Trophoblast cell (in vitro differentiated cells and primary cell): ENCODE measurements at regions not wholly inside any gene's neighbourhood (a gene's known extent, or its start where the extent isn't known, plus 50 kb on each side); places are given as distances from the start of the nearest gene placed in this dataset.

Experiments
- DNase-seq, 2 donors: peaks; one replicate each; pipeline ENCODE4 v3.0.0-alpha.2; 2016
- H2AFZ ChIP-seq: 2 replicates; pipeline ENCODE4 v1.6.1; 2013; ENCODE audit warnings: low read length, moderate library complexity, mild to moderate bottlenecking; ENCODE audit not compliant: insufficient read depth, poor library complexity
- H2AK5ac ChIP-seq: 2 replicates; pipeline ENCODE4 v1.6.1; 2013; ENCODE audit warnings: mild to moderate bottlenecking, low read length
- H2BK120ac ChIP-seq: 2 replicates; pipeline ENCODE4 v1.6.1; 2013; ENCODE audit warnings: low read length, mild to moderate bottlenecking, moderate library complexity; ENCODE audit not compliant: insufficient read depth, poor library complexity
- H2BK12ac ChIP-seq: 2 replicates; pipeline ENCODE4 v1.6.1; 2013; ENCODE audit warnings: mild to moderate bottlenecking, low read length, moderate library complexity
- H2BK5ac ChIP-seq: 2 replicates; pipeline ENCODE4 v1.6.1; 2013; ENCODE audit warnings: low read length, low read depth, moderate library complexity, mild to moderate bottlenecking; ENCODE audit not compliant: poor library complexity
- H3K14ac ChIP-seq: 2 replicates; pipeline ENCODE4 v1.6.1; 2013; ENCODE audit warnings: mild to moderate bottlenecking, low read length
- H3K18ac ChIP-seq: 2 replicates; pipeline ENCODE4 v1.6.1; 2013; ENCODE audit warnings: mild to moderate bottlenecking, low read length
- H3K23ac ChIP-seq: 2 replicates; pipeline ENCODE4 v1.6.1; 2013; ENCODE audit warnings: low read length
- H3K27ac ChIP-seq: 2 replicates; pipeline ENCODE4 v1.5.1; 2013; ENCODE audit warnings: low read depth, mild to moderate bottlenecking, inconsistent platforms, low read length, moderate library complexity
- H3K27me3 ChIP-seq: 2 replicates; pipeline ENCODE4 v1.6.1; 2013; ENCODE audit warnings: inconsistent platforms, mild to moderate bottlenecking, low read length, moderate library complexity; ENCODE audit not compliant: insufficient read depth
- H3K36me3 ChIP-seq, 2 experiments: 1 replicate in 1 of 2; 2 replicates in 1 of 2; pipeline ENCODE4 v1.6.1; 2013; ENCODE audit warnings: low read length in 2 of 2, mild to moderate bottlenecking in 2 of 2, moderate library complexity in 1 of 2; ENCODE audit not compliant: insufficient read depth in 2 of 2, control insufficient read depth in 1 of 2
- H3K4ac ChIP-seq: 2 replicates; pipeline ENCODE4 v1.6.1; 2013; ENCODE audit warnings: low read depth, mild to moderate bottlenecking, low read length, moderate library complexity
- H3K4me1 ChIP-seq, 2 experiments: 1 replicate in 1 of 2; 2 replicates in 1 of 2; pipeline ENCODE4 v1.6.1; 2013; ENCODE audit warnings: low read length in 2 of 2, mild to moderate bottlenecking in 2 of 2, moderate library complexity in 1 of 2; ENCODE audit not compliant: insufficient read depth in 2 of 2, control insufficient read depth in 1 of 2
- H3K4me2 ChIP-seq: 2 replicates; pipeline ENCODE4 v1.6.1; 2013; ENCODE audit warnings: inconsistent platforms, mild to moderate bottlenecking, low read length, moderate library complexity
- H3K4me3 ChIP-seq: 2 replicates; pipeline ENCODE4 v1.5.1; 2013; ENCODE audit warnings: mild to moderate bottlenecking, low read depth, low read length, inconsistent platforms
- H3K79me1 ChIP-seq: one replicate; pipeline ENCODE4 v1.6.1; 2013; ENCODE audit warnings: low read length
- H3K79me2 ChIP-seq: 2 replicates; pipeline ENCODE4 v1.6.1; 2013; ENCODE audit warnings: low read length, mild to moderate bottlenecking; ENCODE audit not compliant: control insufficient read depth, insufficient read depth, poor library complexity
- H3K9ac ChIP-seq: 2 replicates; pipeline ENCODE4 v1.6.1; 2013; ENCODE audit warnings: mild to moderate bottlenecking, low read length
- H3K9me3 ChIP-seq: 2 replicates; pipeline ENCODE4 v1.6.1; 2013; ENCODE audit warnings: low read depth, mild to moderate bottlenecking, control low read depth, inconsistent platforms, low read length; ENCODE audit not compliant: insufficient read depth
- H4K12ac ChIP-seq: 2 replicates; pipeline ENCODE4 v1.6.1; 2013; ENCODE audit warnings: low read depth, mild to moderate bottlenecking, low read length, moderate library complexity
- H4K8ac ChIP-seq: 2 replicates; pipeline ENCODE4 v1.6.1; 2013; ENCODE audit warnings: low read depth, mild to moderate bottlenecking, low read length, moderate library complexity
- H4K91ac ChIP-seq: one replicate; pipeline ENCODE4 v1.6.1; 2013; ENCODE audit warnings: low read depth, mild to moderate bottlenecking, low read length, moderate library complexity
- WGBS: extraction: QIAGEN DNeasy Blood & Tissue Kit; methylation state at CpG from one replicate; pipeline ENCODE4 v1.1.7; 2013; ENCODE audit warnings: missing lambda C conversion rate; ENCODE audit not compliant: insufficient read length, insufficient coverage; ENCODE audit errors: extremely low coverage; 5-methylcytosine and 5-hydroxymethylcytosine counted together

DNA sequence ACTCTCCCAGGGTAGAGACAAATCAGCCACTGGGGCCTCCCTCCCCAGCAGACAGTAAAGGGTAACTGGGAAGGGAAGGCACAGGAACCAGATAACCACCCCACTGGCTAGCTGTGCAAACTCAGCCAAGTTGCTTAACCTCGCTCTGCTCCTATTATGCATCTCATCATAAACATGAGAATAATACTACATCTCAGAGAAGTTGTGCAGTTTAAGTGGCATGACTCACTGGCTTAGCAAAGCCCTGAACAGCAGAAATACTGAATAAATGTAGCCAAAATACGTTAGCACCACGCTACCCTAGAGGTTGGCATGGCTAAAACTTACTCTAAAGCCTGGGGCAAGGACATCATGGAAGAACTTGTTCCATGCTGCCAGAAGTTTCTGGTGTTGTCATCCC is 128.1 kb upstream of the ANK3 start:
- no CpG with 5 or more reads among the region's 3 CpGs for WGBS
- no peaks in the 10 kb centered on the region for H3K79me1 ChIP-seq
- no peak overlapping the region for H2AFZ ChIP-seq
- H3K27ac ChIP-seq = no peak overlapping the region
- no peaks in the 10 kb centered on the region for H3K9me3 ChIP-seq
- no peak overlapping the region for H3K23ac ChIP-seq
- no peaks in the 10 kb centered on the region for H3K79me2 ChIP-seq
- no peak overlapping the region for H3K9ac ChIP-seq
- H3K14ac ChIP-seq = no peak overlapping the region
- H3K18ac ChIP-seq = no peak overlapping the region
- no peak overlapping the region for H3K4me2 ChIP-seq
- H3K27me3 ChIP-seq = no peaks in the 10 kb centered on the region
- H4K91ac ChIP-seq = no peak overlapping the region
- no peak overlapping the region for H3K4me3 ChIP-seq
- no peaks in the 10 kb centered on the region for H3K36me3 ChIP-seq
- no peak overlapping the region for H2BK120ac ChIP-seq
- no peak overlapping the region for H3K4ac ChIP-seq
- peaks cover 0 to 2% of the 10 kb centered on the region in 2 experiments for H3K4me1 ChIP-seq
- no peak for DNase-seq
- H2BK12ac ChIP-seq = no peak overlapping the region
- no peak overlapping the region for H4K12ac ChIP-seq
- no peak overlapping the region for H2BK5ac ChIP-seq
- H4K8ac ChIP-seq = no peak overlapping the region
- no peak overlapping the region for H2AK5ac ChIP-seq

GRCh38 chr10:60513281-60513680 is 123.6 kb upstream of the ANK3 start:
- H4K91ac ChIP-seq = no peak overlapping the region
- H3K9ac ChIP-seq = no peak overlapping the region
- no peak overlapping the region for H2AFZ ChIP-seq
- no peak overlapping the region for H2BK120ac ChIP-seq
- H3K14ac ChIP-seq = no peak overlapping the region
- no peak overlapping the region for H3K18ac ChIP-seq
- H3K27ac ChIP-seq = no peak overlapping the region
- H2BK12ac ChIP-seq = no peak overlapping the region
- H4K8ac ChIP-seq = no peak overlapping the region
- no peak overlapping the region for H4K12ac ChIP-seq
- no peak overlapping the region for H3K23ac ChIP-seq
- no peaks in the 10 kb centered on the region for H3K4me1 ChIP-seq
- no peaks in the 10 kb centered on the region for H3K79me1 ChIP-seq
- H3K27me3 ChIP-seq = no peaks in the 10 kb centered on the region
- no peaks in the 10 kb centered on the region for H3K9me3 ChIP-seq
- no peak overlapping the region for H3K4me3 ChIP-seq
- no peak overlapping the region for H3K4me2 ChIP-seq
- no peak for DNase-seq
- H2BK5ac ChIP-seq = no peak overlapping the region
- no peaks in the 10 kb centered on the region for H3K79me2 ChIP-seq
- no peak overlapping the region for H2AK5ac ChIP-seq
- H3K4ac ChIP-seq = no peak overlapping the region
- no peaks in the 10 kb centered on the region for H3K36me3 ChIP-seq

DNA sequence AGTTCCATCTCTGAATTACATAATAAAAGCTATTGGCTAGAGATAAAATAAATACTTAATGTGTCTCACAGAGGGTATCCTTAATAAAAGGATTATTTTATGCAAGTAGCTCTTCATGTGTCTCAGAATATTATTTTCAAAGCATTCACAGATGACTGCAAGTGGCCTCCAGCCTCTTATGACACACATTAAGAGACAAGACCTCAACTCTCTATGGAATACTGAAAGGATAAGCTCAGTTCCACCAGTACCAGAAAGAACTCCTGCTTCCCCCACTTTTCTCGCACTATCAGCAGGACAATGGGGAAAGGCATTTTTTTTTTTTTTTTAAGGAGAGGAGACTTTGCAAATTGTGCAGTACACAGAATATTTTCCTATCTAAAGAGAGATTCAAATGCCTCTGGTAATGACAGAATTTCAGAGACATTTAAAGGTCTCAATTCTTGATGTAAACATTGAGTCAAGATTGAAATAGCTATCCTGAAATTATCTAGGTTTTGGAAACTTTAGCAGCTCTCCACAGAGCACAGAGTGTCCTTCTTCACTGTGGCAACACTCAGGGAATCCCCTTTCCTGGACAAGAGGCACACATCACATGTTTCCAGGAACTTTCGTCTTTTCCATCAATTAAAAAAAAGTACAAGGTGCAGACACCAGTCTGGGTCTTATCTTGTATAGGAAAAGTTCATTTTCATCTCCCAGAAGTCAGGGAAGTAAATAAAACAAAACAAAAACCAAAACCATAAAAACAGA is 122.0 kb upstream of the ANK3 start:
- H3K18ac ChIP-seq = no peak overlapping the region

DNA sequence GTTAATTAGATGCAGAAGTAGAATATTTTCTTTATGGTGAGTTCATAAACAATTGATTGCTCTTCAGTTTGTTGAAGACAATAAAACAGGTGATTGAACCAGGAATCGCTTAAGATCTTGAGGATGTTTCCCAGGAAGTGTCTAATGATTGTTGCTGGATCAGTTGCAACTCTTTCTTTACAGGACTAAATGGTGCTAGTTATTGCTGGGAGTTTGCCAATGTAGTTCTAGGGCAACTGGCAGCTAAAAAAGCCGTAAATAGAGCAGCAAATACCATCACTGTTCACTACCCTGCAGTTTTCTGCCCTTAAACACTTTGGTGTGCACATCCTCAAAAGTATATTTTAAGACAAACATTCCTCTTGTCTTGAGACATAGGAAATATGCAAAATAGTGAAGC is 119.2 kb upstream of the ANK3 start:
- no CpG with 5 or more reads among the region's 2 CpGs for WGBS
- Histone ChIP-seq H3K4me2 (no peak overlapping the region), H2AFZ (no peak overlapping the region), H3K18ac (no peak overlapping the region), H4K91ac (no peak overlapping the region), H3K9ac (no peak overlapping the region), H2BK120ac (no peak overlapping the region), H3K36me3 (no peaks in the 10 kb centered on the region), H3K4me1 (no peaks in the 10 kb centered on the region), H3K27me3 (no peaks in the 10 kb centered on the region), H3K79me1 (no peaks in the 10 kb centered on the region), H2BK12ac (no peak overlapping the region), H4K8ac (no peak overlapping the region), H3K79me2 (no peaks in the 10 kb centered on the region), H4K12ac (no peak overlapping the region), H3K27ac (no peak overlapping the region), H3K9me3 (no peaks in the 10 kb centered on the region), H3K4ac (no peak overlapping the region), H3K14ac (no peak overlapping the region), H3K23ac (no peak overlapping the region), H2BK5ac (no peak overlapping the region), H3K4me3 (no peak overlapping the region), H2AK5ac (no peak overlapping the region)
- no peak for DNase-seq

More for the DNA sequence above, 122.0 kb upstream of the ANK3 start:
- Histone ChIP-seq H3K4me1 (no peaks in the 10 kb centered on the region), H2BK120ac (no peak overlapping the region), H2BK5ac (no peak overlapping the region), H4K12ac (no peak overlapping the region), H3K36me3 (no peaks in the 10 kb centered on the region), H3K4ac (no peak overlapping the region), H3K4me3 (no peak overlapping the region), H4K91ac (no peak overlapping the region), H2BK12ac (no peak overlapping the region), H3K79me2 (no peaks in the 10 kb centered on the region), H3K14ac (no peak overlapping the region), H3K9ac (no peak overlapping the region), H2AK5ac (no peak overlapping the region), H3K27me3 (no peaks in the 10 kb centered on the region), H3K27ac (no peak overlapping the region), H3K9me3 (no peaks in the 10 kb centered on the region), H3K79me1 (no peaks in the 10 kb centered on the region), H3K23ac (no peak overlapping the region), H4K8ac (no peak overlapping the region), H2AFZ (no peak overlapping the region), H3K4me2 (no peak overlapping the region)
- no peak for DNase-seq
- WGBS = no CpG with 5 or more reads among the region's 2 CpGs
